HG02588 (cell line): ENCODE measurements at regions not wholly inside any gene's neighbourhood (a gene's known extent, or its start where the extent isn't known, plus 50 kb on each side); places are given as distances from the start of the nearest gene placed in this dataset.
"Not testable (repeated sequence)": the region's sequence is repeated elsewhere in the genome, so short reads cannot be mapped to it uniquely, and the experiment has no call there.

Experiments
- ATAC-seq: cut with Tn5 transposase; IDR thresholded peaks from one replicate; pipeline ENCODE4 v1.9.1; 2021; ENCODE audit warnings: mild to moderate bottlenecking, moderate library complexity; ENCODE audit not compliant: unreplicated experiment

DNA sequence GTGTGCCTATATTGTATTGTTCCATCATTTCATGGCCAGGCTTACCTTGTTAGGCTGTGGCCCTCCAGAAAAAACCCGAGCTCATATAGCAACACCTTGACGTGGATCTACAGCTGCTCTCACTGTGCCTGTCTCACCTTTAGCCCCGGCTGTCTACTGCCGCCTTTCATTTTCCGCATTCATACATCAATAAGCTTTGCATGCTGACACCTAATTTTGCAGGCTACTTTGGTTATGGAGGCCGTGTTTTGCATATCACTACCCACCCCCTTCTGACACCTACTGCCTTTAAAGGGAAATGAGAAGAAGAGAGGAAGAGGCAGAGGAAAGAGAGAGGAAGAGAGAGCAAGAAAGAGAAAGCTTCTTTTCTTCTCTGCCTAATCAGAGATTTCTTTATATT, 702.9 kb downstream of the BCL11A start:
- no peak for ATAC-seq

GRCh38 chr2:59833941-59834340, 719.5 kb downstream of the BCL11A start:
- ATAC-seq: no peak

DNA sequence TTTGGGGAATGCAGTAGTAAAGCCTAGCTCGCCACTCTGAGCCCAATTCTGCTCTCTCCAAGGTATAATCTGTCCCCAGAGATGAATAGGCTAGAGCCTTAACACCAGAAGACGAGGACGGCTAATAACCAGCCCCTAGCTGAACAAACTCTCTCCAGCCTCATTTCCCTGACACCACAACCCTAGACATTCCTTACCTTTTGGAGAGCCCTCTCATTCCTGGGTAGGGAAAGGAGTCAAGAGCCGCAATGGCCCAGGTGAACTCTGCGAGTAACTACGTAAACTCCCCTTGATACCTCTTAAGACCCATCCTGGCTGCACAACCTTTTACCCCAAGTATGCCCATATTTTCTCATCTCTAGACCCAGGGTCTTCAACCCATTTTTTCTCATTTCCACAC, 722.9 kb downstream of the BCL11A start:
- ATAC-seq: no peak

DNA sequence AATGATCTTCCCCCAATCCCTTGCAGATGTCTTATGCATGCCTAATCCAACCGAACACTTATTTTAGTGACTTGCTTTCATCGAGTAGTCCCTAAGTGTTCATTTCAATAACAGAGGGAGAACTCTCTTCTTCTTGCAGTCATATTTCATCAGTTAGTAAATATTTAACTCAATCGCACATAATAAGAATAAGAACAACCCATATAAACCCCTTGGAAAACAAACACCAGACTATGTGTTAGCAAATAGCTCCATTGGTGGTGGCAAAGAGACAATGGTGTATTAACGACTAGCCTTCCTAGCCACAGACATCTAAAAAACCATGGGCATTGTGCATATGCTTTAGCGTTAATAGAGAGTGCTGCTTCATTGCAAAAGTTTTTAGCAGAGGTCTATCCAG, 725.8 kb downstream of the BCL11A start:
- no peak for ATAC-seq

GRCh38 chr2:59826177-59826576, 727.3 kb downstream of the BCL11A start:
- no peak for ATAC-seq

DNA sequence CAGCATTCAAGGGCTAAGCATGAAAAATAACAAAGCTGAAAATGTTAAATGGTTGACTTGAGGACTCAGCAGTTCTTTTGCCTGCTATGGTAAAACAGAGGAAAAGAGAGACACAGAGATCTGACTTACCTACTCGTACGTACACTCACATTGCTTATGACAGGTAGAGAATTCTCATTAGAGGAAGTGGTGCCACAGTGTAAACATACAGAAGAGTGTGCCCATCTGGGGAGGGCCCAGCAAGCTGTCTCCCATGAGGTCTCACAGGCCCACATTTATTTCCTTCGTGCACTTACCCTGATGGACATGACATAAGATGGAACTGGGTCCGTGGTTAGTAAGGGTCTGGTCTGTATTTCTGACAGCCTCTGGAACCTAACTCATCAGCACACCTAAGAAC, 729.1 kb downstream of the BCL11A start:
- no peak for ATAC-seq

- no peak for ATAC-seq
Observed at GRCh38 chr2:59816075-59816474, 737.4 kb downstream of the BCL11A start.

- ATAC-seq: not testable (repeated sequence)
Observed at GRCh38 chr2:59810283-59810682, 743.2 kb downstream of the BCL11A start.

- no peak for ATAC-seq
Observed at GRCh38 chr2:59806486-59806885, 747.0 kb downstream of the BCL11A start.

GRCh38 chr2:59804732-59805131, 748.7 kb downstream of the BCL11A start:
- ATAC-seq: no peak

GRCh38 chr2:59803586-59803985, 749.9 kb downstream of the BCL11A start:
- ATAC-seq: no peak

DNA sequence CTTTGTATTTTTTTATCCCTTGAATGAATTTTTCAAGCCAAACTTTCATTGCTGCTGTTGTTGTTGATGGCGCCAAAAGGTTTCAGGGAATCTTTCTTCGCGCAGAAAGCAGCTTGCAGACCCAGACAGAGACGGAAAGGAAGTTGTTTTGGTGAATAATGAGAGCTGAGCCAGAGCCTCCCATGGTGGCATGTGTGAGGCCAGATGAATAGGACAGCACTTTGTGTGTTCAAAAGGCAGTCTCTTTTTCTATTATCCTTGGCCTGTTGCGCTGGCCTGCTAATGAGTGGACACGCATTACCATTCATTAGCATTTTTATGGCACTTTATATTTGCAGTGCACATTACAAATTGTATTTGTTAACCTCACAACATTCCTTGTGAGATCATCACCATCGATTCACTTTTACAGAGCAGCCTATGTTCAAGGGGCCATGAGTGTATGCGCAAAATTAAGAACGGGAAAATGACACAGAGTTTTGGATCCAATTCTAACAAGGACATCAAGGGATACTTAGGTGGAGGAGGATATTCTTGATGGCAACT, 754.7 kb downstream of the BCL11A start:
- no peak for ATAC-seq

- ATAC-seq: no peak
Observed at GRCh38 chr2:59791004-59791618, 762.3 kb downstream of the BCL11A start.

- ATAC-seq: no peak
Observed at GRCh38 chr2:59790186-59791003, 763.1 kb downstream of the BCL11A start.

- no peak for ATAC-seq
Observed at GRCh38 chr2:59789523-59789922, 763.9 kb downstream of the BCL11A start.

DNA sequence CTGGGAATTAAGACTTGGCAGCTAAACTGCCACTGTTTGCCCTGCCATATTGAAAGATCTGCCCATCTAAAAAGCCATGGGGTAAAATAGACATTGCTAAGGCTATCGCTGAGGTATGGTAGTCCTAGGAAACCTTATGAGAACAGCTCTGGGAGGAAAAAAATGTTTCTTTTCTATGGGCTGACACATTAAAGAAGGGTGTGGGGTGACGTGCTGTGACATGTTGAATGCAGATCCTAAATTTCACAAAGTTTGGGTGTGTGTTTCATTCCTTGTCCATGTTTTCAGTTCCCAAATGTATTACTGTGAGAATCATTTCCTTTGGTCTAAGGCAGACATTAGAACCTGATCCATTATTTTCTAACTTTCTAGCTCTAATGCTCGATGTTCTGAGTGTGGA, 766.4 kb downstream of the BCL11A start:
- ATAC-seq: no peak

GRCh38 chr2:59786684-59787083, 766.8 kb downstream of the BCL11A start:
- no peak for ATAC-seq

DNA sequence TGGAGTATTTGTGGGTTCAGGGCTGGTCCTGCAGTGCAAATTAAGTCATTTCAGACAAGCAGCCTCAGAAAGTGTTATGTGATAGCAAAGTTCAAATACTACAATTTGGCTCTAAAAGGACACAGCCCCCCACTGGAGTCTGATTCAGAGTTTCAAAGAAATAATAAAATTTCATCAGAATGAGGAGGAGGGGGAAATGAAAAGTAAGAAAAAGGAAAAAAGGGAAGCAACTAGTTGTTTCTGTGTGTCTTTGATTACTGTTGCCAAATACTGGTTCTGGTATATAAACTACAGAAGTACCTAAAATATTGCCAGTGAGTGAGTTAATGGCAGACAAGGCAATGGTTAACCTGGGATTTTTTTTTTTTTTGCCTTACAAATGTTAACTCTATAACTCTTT, 773.9 kb downstream of the BCL11A start:
- ATAC-seq: no peak

DNA sequence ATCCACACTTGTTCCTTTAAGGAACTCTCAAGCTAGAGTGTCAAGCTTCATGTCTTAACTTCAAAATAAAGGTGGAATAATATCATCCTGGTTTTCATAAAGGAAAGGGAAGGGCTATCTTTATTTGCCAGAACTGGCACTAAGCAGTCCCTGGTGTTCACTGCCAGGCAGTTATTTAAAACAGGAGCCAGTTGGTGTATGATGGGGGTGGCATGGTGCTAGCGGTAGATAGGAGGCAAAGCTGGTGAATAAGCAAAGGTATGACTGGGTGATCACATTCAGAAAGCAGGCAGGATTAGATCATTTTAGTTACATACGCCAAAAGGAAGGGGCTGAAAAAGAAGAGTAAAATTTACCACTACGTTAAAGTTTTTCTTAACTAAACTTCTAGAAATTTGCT, 776.3 kb downstream of the BCL11A start:
- ATAC-seq: no peak

DNA sequence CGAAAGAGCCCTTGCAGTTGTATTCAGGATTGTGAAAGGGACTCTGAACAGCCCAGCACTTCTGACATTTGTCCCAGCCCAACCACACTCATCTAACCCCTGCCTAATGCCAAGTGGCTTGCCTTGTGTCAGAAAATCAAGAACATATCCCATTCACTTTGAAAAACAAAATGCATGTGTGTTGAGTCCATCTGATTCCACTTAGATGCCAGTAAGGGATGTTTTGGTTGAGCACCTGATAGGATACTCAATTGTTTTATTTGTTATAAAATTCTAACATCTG, 776.8 kb downstream of the BCL11A start:
- no peak for ATAC-seq

DNA sequence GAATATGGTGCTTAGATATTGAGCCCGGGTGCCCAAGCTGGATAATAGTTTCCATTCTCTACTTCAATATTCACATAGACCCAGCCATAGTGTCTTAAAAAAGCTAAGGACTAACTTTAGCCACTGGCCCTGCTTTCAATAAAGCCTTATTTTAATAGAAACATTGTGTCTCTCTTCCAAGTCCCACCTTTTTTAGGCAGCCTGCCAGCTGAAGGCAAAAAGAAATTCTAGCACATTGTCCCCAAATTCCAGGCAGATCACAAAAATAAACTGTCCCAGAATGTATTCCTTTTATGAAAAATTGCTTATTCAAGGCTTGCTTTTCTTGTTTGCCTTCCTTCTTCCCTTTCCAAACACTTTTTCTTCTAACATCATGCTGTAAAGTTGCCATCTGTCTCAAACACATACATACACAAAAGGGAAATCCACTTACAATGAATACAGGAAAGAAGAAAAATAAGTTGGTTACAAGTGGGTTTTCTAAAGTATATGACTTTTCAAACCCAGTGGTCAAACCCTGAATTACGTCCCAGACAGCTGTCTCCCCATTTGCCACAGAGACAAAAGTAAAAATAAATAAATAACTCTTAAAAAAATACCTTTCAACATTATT, 778.5 kb downstream of the BCL11A start:
- ATAC-seq: no peak

DNA sequence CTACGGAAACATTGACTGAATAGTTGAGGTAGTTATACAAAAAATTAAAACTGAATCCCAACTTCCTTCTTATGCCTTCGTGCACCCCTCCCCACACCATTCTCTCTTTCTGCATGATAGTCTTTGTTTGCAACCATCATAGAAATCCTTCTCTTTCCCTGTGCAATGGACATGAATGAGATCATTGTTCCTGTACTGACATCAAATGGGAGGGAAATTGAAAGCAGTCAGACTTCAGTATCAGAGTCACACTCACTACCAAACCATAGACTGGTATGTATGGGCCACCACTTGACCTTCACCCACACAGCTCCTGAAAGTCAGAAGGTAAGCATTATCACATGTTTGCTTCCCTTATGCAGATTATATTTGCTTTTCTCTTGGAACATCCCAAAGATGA, 782.8 kb downstream of the BCL11A start:
- ATAC-seq: no peak
